H9 (cell line): ENCODE measurements at regions not wholly inside any gene's neighbourhood (a gene's known extent, or its start where the extent isn't known, plus 50 kb on each side); places are given as distances from the start of the nearest gene placed in this dataset.

Experiments used
- DNase-seq: peaks from one replicate; pipeline ENCODE4 v3.0.0-alpha.2; 2017
- H2AFZ ChIP-seq: one replicate; pipeline ENCODE4 v1.6.1; 2013; ENCODE audit warnings: mild to moderate bottlenecking, low read length, control low read depth, moderate library complexity
- H2AK5ac ChIP-seq: 2 replicates; pipeline ENCODE4 v1.6.1; 2013; ENCODE audit warnings: low read length, control low read depth, mixed read lengths; ENCODE audit not compliant: insufficient read length
- H2BK120ac ChIP-seq: one replicate; pipeline ENCODE4 v1.6.1; 2013; ENCODE audit warnings: low read depth, mild to moderate bottlenecking, low read length, control low read depth, inconsistent platforms; ENCODE audit not compliant: poor library complexity, severe bottlenecking
- H2BK12ac ChIP-seq: 2 replicates; pipeline ENCODE4 v1.6.1; 2013; ENCODE audit warnings: low read length, control low read depth, mixed read lengths, low read depth; ENCODE audit not compliant: insufficient read length
- H2BK15ac ChIP-seq: 2 replicates; pipeline ENCODE4 v1.6.1; 2013; ENCODE audit warnings: low read depth, low read length, control low read depth
- H2BK20ac ChIP-seq: one replicate; pipeline ENCODE4 v1.6.1; 2013; ENCODE audit warnings: low read depth, mild to moderate bottlenecking, low read length, control low read depth, inconsistent platforms; ENCODE audit not compliant: poor library complexity, severe bottlenecking
- H2BK5ac ChIP-seq: 2 replicates; pipeline ENCODE4 v1.6.1; 2013; ENCODE audit warnings: low read length, control low read depth, mixed read lengths; ENCODE audit not compliant: insufficient read length
- H3K14ac ChIP-seq: 2 replicates; pipeline ENCODE4 v1.6.1; 2013; ENCODE audit warnings: low read length, control low read depth; ENCODE audit not compliant: insufficient read depth
- H3K18ac ChIP-seq: 2 replicates; pipeline ENCODE4 v1.6.1; 2013; ENCODE audit warnings: low read depth, mild to moderate bottlenecking, mixed read lengths, low read length, control low read depth; ENCODE audit not compliant: insufficient read length
- H3K23ac ChIP-seq: 2 replicates; pipeline ENCODE4 v1.6.1; 2013; ENCODE audit warnings: low read length, control low read depth, mixed read lengths, low read depth; ENCODE audit not compliant: insufficient read length
- H3K23me2 ChIP-seq: 2 replicates; pipeline ENCODE4 v1.6.1; 2013; ENCODE audit warnings: low read depth, mild to moderate bottlenecking, mixed read lengths, low read length, control low read depth; ENCODE audit not compliant: insufficient read length, poor library complexity, severe bottlenecking
- H3K27ac ChIP-seq: 2 replicates; pipeline ENCODE4 v1.5.1; 2013; ENCODE audit warnings: low read length, control low read depth, mixed read lengths, low read depth; ENCODE audit not compliant: insufficient read length
- H3K27me3 ChIP-seq: 2 replicates; pipeline ENCODE4 v1.6.1; 2013; ENCODE audit warnings: low read length, control low read depth, inconsistent platforms; ENCODE audit not compliant: insufficient read depth
- H3K4ac ChIP-seq: 2 replicates; pipeline ENCODE4 v1.6.1; 2013; ENCODE audit warnings: low read depth, mild to moderate bottlenecking, control low read depth, inconsistent platforms, low read length, moderate library complexity
- H3K4me1 ChIP-seq: 2 replicates; pipeline ENCODE4 v1.6.1; 2013; ENCODE audit warnings: low read length, control low read depth, inconsistent platforms; ENCODE audit not compliant: insufficient read depth
- H3K4me2 ChIP-seq: 2 replicates; pipeline ENCODE4 v1.6.1; 2013; ENCODE audit warnings: low read length, control low read depth, mixed read lengths; ENCODE audit not compliant: insufficient read length, insufficient read depth
- H3K56ac ChIP-seq: 2 replicates; pipeline ENCODE4 v1.6.1; 2013; ENCODE audit warnings: low read depth, mild to moderate bottlenecking, mixed read lengths, low read length, control low read depth; ENCODE audit not compliant: insufficient read length
- H3K79me1 ChIP-seq: 2 replicates; pipeline ENCODE4 v1.6.1; 2013; ENCODE audit warnings: low read depth, mild to moderate bottlenecking, moderate library complexity, low read length, control low read depth, inconsistent platforms; ENCODE audit not compliant: insufficient read depth, poor library complexity, severe bottlenecking
- H3K79me2 ChIP-seq: 2 replicates; pipeline ENCODE4 v1.6.1; 2013; ENCODE audit warnings: low read length, control low read depth, inconsistent platforms; ENCODE audit not compliant: insufficient read depth
- H3K9ac ChIP-seq: 2 replicates; pipeline ENCODE4 v1.6.1; 2013; ENCODE audit warnings: low read length, control low read depth, mixed read lengths; ENCODE audit not compliant: insufficient read length; ENCODE audit errors: extremely low read depth
- H3K9me3 ChIP-seq: one replicate; pipeline ENCODE4 v1.6.1; 2013; ENCODE audit warnings: low read depth, low read length, inconsistent platforms; ENCODE audit not compliant: control insufficient read depth
- H3T11ph ChIP-seq: one replicate; pipeline ENCODE4 v1.6.1; 2013; ENCODE audit warnings: mild to moderate bottlenecking, low read length, control low read depth, inconsistent platforms
- H4K20me1 ChIP-seq: one replicate; pipeline ENCODE4 v1.6.1; 2013; ENCODE audit not compliant: control insufficient read depth, insufficient read length, insufficient read depth
- H4K5ac ChIP-seq: 2 replicates; pipeline ENCODE4 v1.6.1; 2013; ENCODE audit warnings: low read depth, mild to moderate bottlenecking, mixed read lengths, low read length, control low read depth; ENCODE audit not compliant: insufficient read length
- H4K8ac ChIP-seq: replicated peaks from 2 replicates; pipeline ENCODE4 v1.6.1; 2013; ENCODE audit warnings: low read length, control low read depth, mixed read lengths, low read depth; ENCODE audit not compliant: insufficient read length
- H4K91ac ChIP-seq: 2 replicates; pipeline ENCODE4 v1.6.1; 2013; ENCODE audit warnings: low read depth, mild to moderate bottlenecking, moderate library complexity, mixed read lengths, low read length, control low read depth; ENCODE audit not compliant: insufficient read length
- H3K27ac Mint-ChIP-seq, 3 experiments: 2 replicates in 2 of 3; 3 replicates in 1 of 3; pipeline ENCODE4 v1.8.0; 2020 to 2021; ENCODE audit warnings: mixed read lengths in 3 of 3, mild to moderate bottlenecking in 1 of 3, moderate library complexity in 1 of 3
- H3K27me3 Mint-ChIP-seq: 2 replicates; pipeline ENCODE4 v1.8.0; 2021; ENCODE audit warnings: low read depth, mild to moderate bottlenecking, moderate library complexity, mixed read lengths
- H3K36me3 Mint-ChIP-seq, 3 experiments: 2 replicates in 2 of 3; 3 replicates in 1 of 3; pipeline ENCODE4 v1.8.0; 2020 to 2021; ENCODE audit warnings: low read depth in 3 of 3, mixed read lengths in 3 of 3; ENCODE audit not compliant: insufficient read depth in 1 of 3
- H3K4me1 Mint-ChIP-seq, 2 experiments: 2 replicates each; pipeline ENCODE4 v1.8.0; 2020; ENCODE audit warnings: mixed read lengths in 2 of 2
- H3K4me3 Mint-ChIP-seq, 2 experiments: 2 replicates in 1 of 2; 3 replicates in 1 of 2; pipeline ENCODE4 v1.8.0; 2020 to 2021; ENCODE audit warnings: mild to moderate bottlenecking in 2 of 2, mixed read lengths in 2 of 2, moderate library complexity in 1 of 2
- H3K9me3 Mint-ChIP-seq, 2 experiments: 2 replicates in 1 of 2; 3 replicates in 1 of 2; pipeline ENCODE4 v1.8.0; 2020; ENCODE audit warnings: mild to moderate bottlenecking in 2 of 2, mixed read lengths in 2 of 2, moderate library complexity in 1 of 2
- WGBS: extraction: QIAGEN DNeasy Blood & Tissue Kit; methylation state at CpG from one replicate; pipeline ENCODE4 v1.1.7; 2013; ENCODE audit warnings: missing lambda C conversion rate, low lambda C conversion rate, mixed read lengths; ENCODE audit not compliant: insufficient read length; ENCODE audit errors: extremely low coverage; 5-methylcytosine and 5-hydroxymethylcytosine counted together
- TF ChIP-seq, protein P1 (sequence below): fragments of 200-600 bp; sonication (generic); conservative IDR thresholded peaks from 3 replicates; pipeline ENCODE4 v1.8.0; 2021; ENCODE audit warnings: antibody characterized with exemption, mild to moderate bottlenecking

DNA sequence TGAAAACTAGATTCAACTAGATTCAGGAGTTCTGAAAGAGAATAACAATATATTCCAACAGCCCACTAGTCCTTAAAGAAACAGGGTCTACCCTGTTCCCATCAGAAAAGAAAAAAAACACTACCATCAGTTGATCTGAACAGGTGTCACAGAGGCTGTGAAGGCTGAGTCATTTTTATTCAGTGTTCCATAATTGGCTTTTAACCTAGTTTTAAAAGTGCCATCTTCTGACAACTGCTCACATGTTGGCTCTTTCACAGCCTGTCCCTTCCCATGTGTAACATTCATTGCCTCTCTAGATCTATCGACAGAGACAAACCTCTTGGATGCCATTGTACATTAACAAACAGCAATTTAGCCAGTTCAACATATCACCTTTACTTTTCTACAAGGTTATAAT, 243.7 kb downstream of the TBX15 start:
- Mint-ChIP-seq H3K27me3 (no peaks in the 10 kb centered on the region; the same call in 1 of the 2 replicates), H3K9me3 (peaks cover 3 to 7% of the 10 kb centered on the region in 2 experiments; a peak in 2 of 5 replicates)
- H3K4me2 ChIP-seq, result no peak overlapping the region

More for the DNA sequence above, 243.7 kb downstream of the TBX15 start:
- H3K4me1 Mint-ChIP-seq, result peaks cover 5 to 11% of the 10 kb centered on the region in 2 experiments
- peaks cover 0 to 11% (median 0%) of the 10 kb centered on the region in 3 experiments; a peak in 3 of 7 replicates for H3K36me3 Mint-ChIP-seq
- Histone ChIP-seq H2AFZ (no peak overlapping the region), H3K23me2 (no peaks in the 10 kb centered on the region), H4K8ac (no peak overlapping the region), H3K14ac (no peak overlapping the region), H3K18ac (no peak overlapping the region), H3K4me1 (peaks cover 3% of the 10 kb centered on the region), H3T11ph (no peak overlapping the region), H2BK5ac (no peak overlapping the region), H2BK120ac (no peak overlapping the region), H4K91ac (no peak overlapping the region), H3K79me2 (no peaks in the 10 kb centered on the region), H3K23ac (no peak overlapping the region), H2BK12ac (no peak overlapping the region), H4K20me1 (no peaks in the 10 kb centered on the region), H3K79me1 (no peaks in the 10 kb centered on the region), H3K27ac (no peak overlapping the region), H3K9me3 (no peaks in the 10 kb centered on the region), H3K56ac (no peak overlapping the region), H4K5ac (no peak overlapping the region), H3K4ac (no peak overlapping the region), H2AK5ac (no peak overlapping the region), H2BK15ac (no peak overlapping the region), H2BK20ac (no peak overlapping the region), H3K27me3 (no peaks in the 10 kb centered on the region), H3K9ac (no peak overlapping the region)
- WGBS, result no CpG with 5 or more reads among the region's 1 CpG
- H3K27ac Mint-ChIP-seq, result no peak overlapping the region
- H3K4me3 Mint-ChIP-seq, result no peak overlapping the region
- TF ChIP-seq, protein P1, sequence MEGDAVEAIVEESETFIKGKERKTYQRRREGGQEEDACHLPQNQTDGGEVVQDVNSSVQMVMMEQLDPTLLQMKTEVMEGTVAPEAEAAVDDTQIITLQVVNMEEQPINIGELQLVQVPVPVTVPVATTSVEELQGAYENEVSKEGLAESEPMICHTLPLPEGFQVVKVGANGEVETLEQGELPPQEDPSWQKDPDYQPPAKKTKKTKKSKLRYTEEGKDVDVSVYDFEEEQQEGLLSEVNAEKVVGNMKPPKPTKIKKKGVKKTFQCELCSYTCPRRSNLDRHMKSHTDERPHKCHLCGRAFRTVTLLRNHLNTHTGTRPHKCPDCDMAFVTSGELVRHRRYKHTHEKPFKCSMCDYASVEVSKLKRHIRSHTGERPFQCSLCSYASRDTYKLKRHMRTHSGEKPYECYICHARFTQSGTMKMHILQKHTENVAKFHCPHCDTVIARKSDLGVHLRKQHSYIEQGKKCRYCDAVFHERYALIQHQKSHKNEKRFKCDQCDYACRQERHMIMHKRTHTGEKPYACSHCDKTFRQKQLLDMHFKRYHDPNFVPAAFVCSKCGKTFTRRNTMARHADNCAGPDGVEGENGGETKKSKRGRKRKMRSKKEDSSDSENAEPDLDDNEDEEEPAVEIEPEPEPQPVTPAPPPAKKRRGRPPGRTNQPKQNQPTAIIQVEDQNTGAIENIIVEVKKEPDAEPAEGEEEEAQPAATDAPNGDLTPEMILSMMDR, result no peak
- DNase-seq, result no peak
